ENCODE measurements at regions not wholly inside any gene's neighbourhood (a gene's known extent, or its start where the extent isn't known, plus 50 kb on each side); places are given as distances from the start of the nearest gene placed in this dataset.
"Not testable (repeated sequence)": the region's sequence is repeated elsewhere in the genome, so short reads cannot be mapped to it uniquely, and the experiment has no call there.

DNA sequence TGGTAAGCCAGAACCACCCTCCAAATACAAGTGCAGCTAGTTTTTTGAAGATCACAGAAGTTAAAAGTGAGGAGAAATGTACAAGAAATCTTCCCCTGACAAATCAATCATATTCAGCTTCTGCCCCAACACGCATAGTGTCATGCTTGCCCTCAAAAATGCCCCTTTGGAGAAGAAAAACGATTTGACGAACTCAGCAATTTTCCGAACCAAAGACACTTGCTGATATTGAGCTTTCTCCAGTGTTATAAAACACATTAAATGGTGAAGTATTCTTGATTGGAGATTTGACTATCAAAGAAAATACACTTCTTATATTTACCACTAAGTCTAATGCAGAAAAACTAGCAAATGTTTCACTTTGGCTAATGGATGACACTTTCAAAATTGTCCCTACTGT is 195.5 kb downstream of the ETV1 start:
- Histone ChIP-seq H3K9me3 (ENCODE audit: low read length) (no peaks in the 10 kb centered on the region), H3K4me2 (ENCODE audit: low read depth, low read length, poor library complexity, severe bottlenecking) (no peak overlapping the region), H4K20me1 (ENCODE audit: insufficient read depth, low read depth, low read length) (no peaks in the 10 kb centered on the region), H3K27ac (ENCODE audit: low read length) (no peak overlapping the region), H3K9ac (ENCODE audit: low read length) (no peak overlapping the region), H3K9me2 (replicated peaks; ENCODE audit: insufficient read depth, low read length) (no peaks in the 10 kb centered on the region), H3K4me1 (ENCODE audit: low read length) (no peaks in the 10 kb centered on the region), H3K4me3 (ENCODE audit: low read length) (no peak overlapping the region), H2AFZ (ENCODE audit: low read length) (no peak overlapping the region), H3K79me2 (ENCODE audit: low read length) (no peaks in the 10 kb centered on the region), H3K27me3 (ENCODE audit: low read length) (no peaks in the 10 kb centered on the region), H3K36me3 (ENCODE audit: insufficient read depth, low read length) (no peaks in the 10 kb centered on the region)
- no peak for DNase-seq

DNA sequence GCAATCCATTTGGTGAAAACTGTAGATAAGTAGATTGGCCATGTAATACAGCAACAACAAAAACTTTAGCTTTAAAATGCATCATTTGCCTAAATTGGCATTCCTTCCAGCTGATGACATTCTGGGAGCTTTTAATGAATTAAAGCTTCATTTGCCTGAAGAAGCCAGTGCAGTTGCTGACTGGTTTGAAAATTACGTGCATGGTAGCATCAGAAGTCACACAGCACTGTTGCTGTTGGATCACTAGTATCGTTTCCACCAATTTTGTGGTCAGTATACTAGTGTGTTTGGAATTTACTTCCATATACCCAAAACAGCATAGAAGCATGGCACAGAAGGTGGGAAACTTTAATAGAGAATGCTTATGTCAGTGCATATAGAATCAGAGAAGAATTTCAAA is 194.9 kb downstream of the ETV1 start:
- H3K4me3 ChIP-seq (ENCODE audit: low read length) = no peak overlapping the region
- no peaks in the 10 kb centered on the region for H3K36me3 ChIP-seq (ENCODE audit: insufficient read depth, low read length)
- H3K4me1 ChIP-seq (ENCODE audit: low read length) = no peaks in the 10 kb centered on the region
- no peaks in the 10 kb centered on the region for H4K20me1 ChIP-seq (ENCODE audit: insufficient read depth, low read depth, low read length)
- no peaks in the 10 kb centered on the region for H3K9me2 ChIP-seq (replicated peaks; ENCODE audit: insufficient read depth, low read length)
- no peak overlapping the region for H2AFZ ChIP-seq (ENCODE audit: low read length)
- no peak overlapping the region for H3K27ac ChIP-seq (ENCODE audit: low read length)
- no peaks in the 10 kb centered on the region for H3K27me3 ChIP-seq (ENCODE audit: low read length)
- no peak overlapping the region for H3K4me2 ChIP-seq (ENCODE audit: low read depth, low read length, poor library complexity, severe bottlenecking)
- no peaks in the 10 kb centered on the region for H3K9me3 ChIP-seq (ENCODE audit: low read length)
- H3K9ac ChIP-seq (ENCODE audit: low read length) = no peak overlapping the region
- H3K79me2 ChIP-seq (ENCODE audit: low read length) = no peaks in the 10 kb centered on the region
- no peak for DNase-seq

- H3K4me3 ChIP-seq (ENCODE audit: low read length) = no peak overlapping the region
- H2AFZ ChIP-seq (ENCODE audit: low read length) = no peak overlapping the region
- no peaks in the 10 kb centered on the region for H3K4me1 ChIP-seq (ENCODE audit: low read length)
- no peaks in the 10 kb centered on the region for H3K79me2 ChIP-seq (ENCODE audit: low read length)
- no peaks in the 10 kb centered on the region for H3K36me3 ChIP-seq (ENCODE audit: insufficient read depth, low read length)
- H3K9ac ChIP-seq (ENCODE audit: low read length) = no peak overlapping the region
- no peaks in the 10 kb centered on the region for H3K27me3 ChIP-seq (ENCODE audit: low read length)
- H3K9me2 ChIP-seq (replicated peaks; ENCODE audit: insufficient read depth, low read length) = no peaks in the 10 kb centered on the region
- no peak overlapping the region for H3K27ac ChIP-seq (ENCODE audit: low read length)
- no peaks in the 10 kb centered on the region for H3K9me3 ChIP-seq (ENCODE audit: low read length)
- no peaks in the 10 kb centered on the region for H4K20me1 ChIP-seq (ENCODE audit: insufficient read depth, low read depth, low read length)
- no peak for DNase-seq
- H3K4me2 ChIP-seq (ENCODE audit: low read depth, low read length, poor library complexity, severe bottlenecking) = no peak overlapping the region
Measured at GRCh38 chr7:13797545-13797944, 191.9 kb downstream of the ETV1 start.

DNA sequence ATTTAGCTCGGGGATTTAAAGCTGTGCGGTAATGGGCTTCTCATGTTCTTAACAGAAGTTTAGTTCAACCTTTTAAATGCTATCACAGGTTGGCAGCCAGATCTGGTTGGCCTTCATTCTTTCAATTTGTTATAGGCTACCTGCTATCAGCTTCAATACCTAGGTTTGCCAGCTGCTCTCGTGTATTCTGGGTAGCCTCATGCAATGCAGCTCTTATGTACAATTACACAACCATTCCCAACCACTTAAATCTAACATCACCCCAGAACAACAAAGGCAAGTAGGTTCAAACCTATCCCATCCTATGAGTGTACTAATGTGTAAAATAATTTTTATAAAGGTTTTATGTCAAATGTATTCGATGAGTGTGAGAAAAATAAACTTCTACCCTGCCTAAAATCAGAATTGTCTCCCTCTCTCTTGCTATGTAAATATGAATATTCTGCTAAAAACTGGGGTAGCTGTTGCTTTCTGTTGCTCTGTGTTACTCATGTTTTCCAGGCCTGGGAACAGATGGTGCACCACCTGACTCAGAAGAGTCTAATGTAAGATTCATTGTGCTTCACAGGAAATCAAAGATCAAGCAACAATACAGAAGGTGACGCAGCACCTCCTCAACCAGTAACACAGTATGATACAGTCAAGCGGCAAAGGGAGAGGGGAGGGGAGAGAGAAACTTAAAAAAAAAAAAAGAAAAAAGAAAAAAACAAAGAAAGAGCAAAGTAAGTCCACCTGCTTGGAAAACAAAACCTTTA is 188.6 kb downstream of the ETV1 start:
- Histone ChIP-seq H3K27ac (ENCODE audit: low read length) (no peak overlapping the region), H3K9me3 (ENCODE audit: low read length) (no peaks in the 10 kb centered on the region), H3K27me3 (ENCODE audit: low read length) (no peaks in the 10 kb centered on the region), H3K9ac (ENCODE audit: low read length) (no peak overlapping the region), H3K4me3 (ENCODE audit: low read length) (no peak overlapping the region), H3K36me3 (ENCODE audit: insufficient read depth, low read length) (no peaks in the 10 kb centered on the region), H3K79me2 (ENCODE audit: low read length) (no peaks in the 10 kb centered on the region), H4K20me1 (ENCODE audit: insufficient read depth, low read depth, low read length) (no peaks in the 10 kb centered on the region), H3K4me1 (ENCODE audit: low read length) (no peaks in the 10 kb centered on the region), H3K9me2 (replicated peaks; ENCODE audit: insufficient read depth, low read length) (no peaks in the 10 kb centered on the region), H2AFZ (ENCODE audit: low read length) (no peak overlapping the region), H3K4me2 (ENCODE audit: low read depth, low read length, poor library complexity, severe bottlenecking) (no peak overlapping the region)
- no peak for DNase-seq

DNA sequence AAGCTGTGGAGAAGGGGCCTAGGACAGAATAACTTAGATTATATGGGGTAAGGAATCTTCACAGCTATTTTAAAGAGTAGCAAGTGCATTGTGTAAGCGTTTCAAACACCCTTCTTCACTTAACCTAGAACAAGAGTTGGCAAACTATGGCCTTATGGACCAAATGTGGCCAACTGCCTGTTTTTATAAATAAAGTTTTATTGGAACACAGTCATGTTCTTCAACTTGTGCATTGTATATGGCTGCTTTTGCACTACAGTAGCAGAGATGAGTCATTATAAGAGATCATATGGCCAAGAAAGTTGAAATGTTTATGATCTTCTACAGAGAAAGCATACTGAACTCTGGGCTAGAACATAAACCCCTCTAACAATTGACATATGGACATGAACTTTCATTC is 187.8 kb downstream of the ETV1 start:
- no peaks in the 10 kb centered on the region for H3K9me2 ChIP-seq (replicated peaks; ENCODE audit: insufficient read depth, low read length)
- H3K79me2 ChIP-seq (ENCODE audit: low read length) = no peaks in the 10 kb centered on the region
- no peak overlapping the region for H3K27ac ChIP-seq (ENCODE audit: low read length)
- no peak overlapping the region for H3K4me3 ChIP-seq (ENCODE audit: low read length)
- no peaks in the 10 kb centered on the region for H4K20me1 ChIP-seq (ENCODE audit: insufficient read depth, low read depth, low read length)
- no peak overlapping the region for H3K9ac ChIP-seq (ENCODE audit: low read length)
- DNase-seq = no peak
- no peaks in the 10 kb centered on the region for H3K36me3 ChIP-seq (ENCODE audit: insufficient read depth, low read length)
- H2AFZ ChIP-seq (ENCODE audit: low read length) = no peak overlapping the region
- no peaks in the 10 kb centered on the region for H3K27me3 ChIP-seq (ENCODE audit: low read length)
- no peak overlapping the region for H3K4me2 ChIP-seq (ENCODE audit: low read depth, low read length, poor library complexity, severe bottlenecking)
- no peaks in the 10 kb centered on the region for H3K4me1 ChIP-seq (ENCODE audit: low read length)
- no peaks in the 10 kb centered on the region for H3K9me3 ChIP-seq (ENCODE audit: low read length)

DNA sequence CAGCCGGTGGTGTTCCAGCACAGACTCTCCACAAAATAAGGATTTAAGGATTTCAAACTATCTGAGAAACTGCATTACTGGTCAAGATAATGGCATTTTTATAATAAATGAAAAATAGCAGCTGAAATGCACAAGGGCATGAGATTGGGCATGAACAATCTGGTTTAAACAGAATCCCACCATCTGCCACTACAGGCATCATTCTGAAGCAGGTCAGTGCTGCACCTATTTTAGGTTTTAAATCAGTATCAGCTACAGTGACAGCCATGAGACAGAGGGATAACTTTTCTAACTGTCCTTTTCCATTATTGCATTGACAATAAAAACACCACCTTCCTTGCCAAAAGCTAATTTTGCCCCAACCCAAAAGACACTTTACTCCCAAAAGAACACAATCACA is 186.8 kb downstream of the ETV1 start:
- no peaks in the 10 kb centered on the region for H3K79me2 ChIP-seq (ENCODE audit: low read length)
- no peaks in the 10 kb centered on the region for H3K27me3 ChIP-seq (ENCODE audit: low read length)
- no peak overlapping the region for H3K4me3 ChIP-seq (ENCODE audit: low read length)
- no peaks in the 10 kb centered on the region for H3K9me3 ChIP-seq (ENCODE audit: low read length)
- H3K27ac ChIP-seq (ENCODE audit: low read length) = no peak overlapping the region
- no peak overlapping the region for H3K4me2 ChIP-seq (ENCODE audit: low read depth, low read length, poor library complexity, severe bottlenecking)
- no peaks in the 10 kb centered on the region for H3K9me2 ChIP-seq (replicated peaks; ENCODE audit: insufficient read depth, low read length)
- no peaks in the 10 kb centered on the region for H4K20me1 ChIP-seq (ENCODE audit: insufficient read depth, low read depth, low read length)
- DNase-seq = no peak
- no peaks in the 10 kb centered on the region for H3K4me1 ChIP-seq (ENCODE audit: low read length)
- H2AFZ ChIP-seq (ENCODE audit: low read length) = no peak overlapping the region
- no peak overlapping the region for H3K9ac ChIP-seq (ENCODE audit: low read length)
- H3K36me3 ChIP-seq (ENCODE audit: insufficient read depth, low read length) = no peaks in the 10 kb centered on the region

- no peaks in the 10 kb centered on the region for H3K9me3 ChIP-seq (ENCODE audit: low read length)
- H3K27ac ChIP-seq (ENCODE audit: low read length) = no peak overlapping the region
- no peaks in the 10 kb centered on the region for H3K4me1 ChIP-seq (ENCODE audit: low read length)
- H3K36me3 ChIP-seq (ENCODE audit: insufficient read depth, low read length) = no peaks in the 10 kb centered on the region
- DNase-seq = no peak
- H3K9ac ChIP-seq (ENCODE audit: low read length) = no peak overlapping the region
- no peaks in the 10 kb centered on the region for H3K79me2 ChIP-seq (ENCODE audit: low read length)
- H3K4me2 ChIP-seq (ENCODE audit: low read depth, low read length, poor library complexity, severe bottlenecking) = no peak overlapping the region
- H3K27me3 ChIP-seq (ENCODE audit: low read length) = no peaks in the 10 kb centered on the region
- H4K20me1 ChIP-seq (ENCODE audit: insufficient read depth, low read depth, low read length) = no peaks in the 10 kb centered on the region
- H3K9me2 ChIP-seq (replicated peaks; ENCODE audit: insufficient read depth, low read length) = no peaks in the 10 kb centered on the region
- no peak overlapping the region for H2AFZ ChIP-seq (ENCODE audit: low read length)
- no peak overlapping the region for H3K4me3 ChIP-seq (ENCODE audit: low read length)
Measured at GRCh38 chr7:13803134-13803533, 186.3 kb downstream of the ETV1 start.

DNA sequence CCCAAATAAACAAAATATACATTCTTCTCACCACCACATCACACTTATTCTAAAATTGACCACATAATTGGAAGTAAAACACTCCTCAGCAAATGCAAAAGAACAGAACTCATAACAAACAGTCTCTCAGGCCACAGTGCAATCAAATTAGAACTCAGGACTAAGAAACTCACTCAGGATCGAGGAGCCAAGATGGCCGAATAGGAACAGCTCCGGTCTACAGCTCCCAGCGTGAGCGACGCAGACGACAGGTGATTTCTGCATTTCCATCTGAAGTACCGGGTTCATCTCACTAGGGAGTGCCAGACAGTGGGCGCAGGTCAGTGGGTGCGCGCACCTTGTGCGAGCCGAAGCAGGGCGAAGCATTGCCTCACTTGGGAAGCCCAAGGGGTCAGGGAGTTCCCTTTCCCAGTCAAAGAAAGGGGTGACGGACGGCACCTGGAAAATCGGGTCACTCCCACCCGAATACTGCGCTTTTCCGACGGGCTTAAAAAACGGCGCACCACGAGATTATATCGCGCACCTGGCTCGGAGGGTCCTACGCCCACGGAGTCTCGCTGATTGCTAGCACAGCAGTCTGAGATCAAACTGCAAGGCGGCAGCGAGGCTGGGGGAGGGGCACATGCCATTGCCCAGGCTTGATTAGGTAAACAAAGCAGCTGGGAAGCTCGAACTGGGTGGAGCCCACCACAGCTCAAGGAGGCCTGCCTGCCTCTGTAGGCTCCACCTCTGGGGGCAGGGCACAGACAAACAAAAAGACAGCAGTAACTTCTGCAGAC is 183.2 kb downstream of the ETV1 start:
- not testable (repeated sequence) for H4K20me1 ChIP-seq (ENCODE audit: insufficient read depth, low read depth, low read length); DNase-seq; H3K4me1 ChIP-seq (ENCODE audit: low read length); H3K79me2 ChIP-seq (ENCODE audit: low read length); H3K9me3 ChIP-seq (ENCODE audit: low read length); H3K27me3 ChIP-seq (ENCODE audit: low read length); H3K9me2 ChIP-seq (replicated peaks; ENCODE audit: insufficient read depth, low read length); H3K27ac ChIP-seq (ENCODE audit: low read length); H3K4me3 ChIP-seq (ENCODE audit: low read length); H3K36me3 ChIP-seq (ENCODE audit: insufficient read depth, low read length); H3K9ac ChIP-seq (ENCODE audit: low read length); H2AFZ ChIP-seq (ENCODE audit: low read length); H3K4me2 ChIP-seq (ENCODE audit: low read depth, low read length, poor library complexity, severe bottlenecking)
